Inferior parietal cortex (tissue), 1 donor: ENCODE measurements at regions not wholly inside any gene's neighbourhood (a gene's known extent, or its start where the extent isn't known, plus 50 kb on each side); places are given as distances from the start of the nearest gene placed in this dataset.
A peak's percentile ranks its signal among the peaks of the same experiment; 100 is the strongest.

Experiments
- DNase-seq: peaks from one replicate; pipeline ENCODE4 v3.0.0-alpha.2; 2016; ENCODE audit errors: extremely low spot score

- DNase-seq, result no peak
Measured at GRCh38 chrX:38856670-38857265, 55.5 kb downstream of the MID1IP1 start.

- DNase-seq, result no peak
Measured at GRCh38 chrX:38857736-38858523, 56.7 kb downstream of the MID1IP1 start.

- DNase-seq, result no peak
Measured at GRCh38 chrX:38859602-38860001, 58.3 kb downstream of the MID1IP1 start.

- no peak for DNase-seq
Measured at GRCh38 chrX:38860106-38861013, 59.1 kb downstream of the MID1IP1 start.

DNA sequence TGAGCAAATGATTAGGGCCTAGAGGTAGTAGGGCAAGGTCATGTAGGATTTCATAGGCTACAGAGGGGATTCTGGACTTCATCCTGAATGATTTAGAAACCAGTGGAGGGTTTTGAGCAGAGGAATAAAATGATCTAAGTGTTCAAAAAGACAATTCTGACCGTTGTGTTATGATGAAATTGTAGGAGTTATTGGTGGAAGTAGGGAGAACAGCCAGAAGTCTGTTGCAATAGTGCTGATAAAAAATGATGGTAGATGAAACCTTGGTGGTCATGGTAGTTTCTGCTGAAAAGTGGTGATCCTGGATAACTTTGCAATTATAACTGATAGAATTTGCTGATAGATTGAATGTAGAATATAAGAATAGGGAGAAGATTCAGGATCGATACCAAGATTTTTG is 60.2 kb downstream of the MID1IP1 start:
- DNase-seq, result no peak

- DNase-seq, result no peak
Measured at GRCh38 chrX:38862100-38862499, 60.8 kb downstream of the MID1IP1 start.

DNA sequence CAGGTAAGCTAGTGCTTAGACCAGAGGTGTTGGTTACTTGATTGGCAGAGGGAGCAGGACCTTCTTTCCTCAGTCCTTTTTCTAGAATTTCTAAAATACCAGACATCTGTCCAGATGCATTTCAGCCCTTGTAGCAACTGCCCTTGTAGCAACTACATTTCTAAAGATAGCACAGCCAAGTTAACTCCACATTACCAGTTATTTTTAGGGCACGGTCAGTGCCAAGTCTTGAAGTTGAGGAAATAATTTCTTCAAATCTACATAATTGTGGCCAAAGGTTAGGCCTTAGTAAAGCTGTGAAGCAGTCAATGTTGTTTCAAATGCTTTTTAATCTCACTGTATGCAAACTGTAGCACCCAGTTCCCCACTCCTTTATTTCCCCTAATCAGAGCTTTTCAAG is 62.9 kb downstream of the MID1IP1 start:
- DNase-seq, result no peak

DNA sequence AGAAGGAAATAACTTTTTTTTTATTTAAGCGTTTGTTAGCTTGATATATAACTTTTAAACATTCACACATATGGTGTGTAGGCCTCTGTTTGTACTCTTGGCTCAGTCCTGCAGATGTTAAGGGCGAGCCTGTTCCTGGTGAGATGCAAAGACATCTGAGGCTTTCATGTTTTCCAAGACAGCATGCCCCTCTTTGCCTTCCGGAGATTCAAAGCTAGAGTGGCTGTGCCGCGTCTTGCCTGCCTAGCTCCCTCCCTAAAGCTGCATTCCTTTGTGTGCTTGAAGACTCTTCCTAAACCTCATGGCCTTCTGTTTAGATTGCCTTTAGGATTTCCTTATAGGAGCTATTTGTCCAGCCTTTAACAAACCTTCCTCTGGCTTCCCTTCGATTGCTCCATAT is 67.1 kb downstream of the MID1IP1 start:
- no peak for DNase-seq

DNA sequence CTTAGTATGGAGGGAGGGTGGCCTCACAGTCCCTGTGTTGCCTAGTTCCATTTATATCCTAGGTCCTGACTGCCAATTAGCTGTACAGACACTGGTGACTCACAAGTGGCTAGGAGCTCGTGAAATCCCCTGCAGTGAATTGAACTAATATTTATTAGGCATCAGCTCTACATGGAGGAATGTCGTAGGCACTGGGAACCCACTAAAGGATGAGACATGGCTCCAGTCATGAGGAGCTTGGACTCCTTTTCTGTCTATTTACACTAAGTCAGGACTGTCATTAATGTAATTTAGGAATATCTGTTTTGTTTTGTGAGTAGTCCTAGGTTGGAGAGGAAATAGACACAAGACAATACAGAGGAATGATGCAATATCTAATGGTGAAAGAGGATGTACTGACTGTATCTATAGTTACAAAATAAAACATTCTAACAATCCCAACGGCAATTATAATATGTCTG is 67.7 kb downstream of the MID1IP1 start:
- no peak for DNase-seq

DNA sequence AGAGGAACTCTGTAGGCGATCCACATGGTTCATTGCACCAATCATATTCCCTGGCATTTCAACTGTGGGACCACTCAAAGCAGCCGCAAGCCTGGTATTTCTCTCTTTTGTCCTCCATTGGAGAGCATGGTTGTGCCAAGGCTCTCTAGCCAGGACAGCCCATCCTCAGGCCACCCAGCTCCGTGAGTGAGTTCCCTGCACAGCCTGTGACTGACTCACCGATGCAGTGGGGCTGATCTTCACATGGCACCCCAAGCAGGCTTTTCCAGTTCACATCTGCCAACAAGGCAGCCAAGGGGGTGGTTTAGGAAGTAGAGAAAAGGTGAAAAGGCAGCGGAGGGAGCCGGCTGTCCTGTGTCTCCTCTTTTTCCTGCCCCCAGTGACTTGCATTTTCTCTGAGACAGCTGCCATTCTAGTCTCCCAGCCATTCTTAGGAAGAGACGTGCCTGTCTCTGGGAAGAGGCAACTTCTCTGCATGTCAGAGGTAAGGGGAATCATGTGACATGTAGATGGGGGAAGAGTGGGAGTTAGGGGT is 69.2 kb downstream of the MID1IP1 start:
- DNase-seq, result no peak

DNA sequence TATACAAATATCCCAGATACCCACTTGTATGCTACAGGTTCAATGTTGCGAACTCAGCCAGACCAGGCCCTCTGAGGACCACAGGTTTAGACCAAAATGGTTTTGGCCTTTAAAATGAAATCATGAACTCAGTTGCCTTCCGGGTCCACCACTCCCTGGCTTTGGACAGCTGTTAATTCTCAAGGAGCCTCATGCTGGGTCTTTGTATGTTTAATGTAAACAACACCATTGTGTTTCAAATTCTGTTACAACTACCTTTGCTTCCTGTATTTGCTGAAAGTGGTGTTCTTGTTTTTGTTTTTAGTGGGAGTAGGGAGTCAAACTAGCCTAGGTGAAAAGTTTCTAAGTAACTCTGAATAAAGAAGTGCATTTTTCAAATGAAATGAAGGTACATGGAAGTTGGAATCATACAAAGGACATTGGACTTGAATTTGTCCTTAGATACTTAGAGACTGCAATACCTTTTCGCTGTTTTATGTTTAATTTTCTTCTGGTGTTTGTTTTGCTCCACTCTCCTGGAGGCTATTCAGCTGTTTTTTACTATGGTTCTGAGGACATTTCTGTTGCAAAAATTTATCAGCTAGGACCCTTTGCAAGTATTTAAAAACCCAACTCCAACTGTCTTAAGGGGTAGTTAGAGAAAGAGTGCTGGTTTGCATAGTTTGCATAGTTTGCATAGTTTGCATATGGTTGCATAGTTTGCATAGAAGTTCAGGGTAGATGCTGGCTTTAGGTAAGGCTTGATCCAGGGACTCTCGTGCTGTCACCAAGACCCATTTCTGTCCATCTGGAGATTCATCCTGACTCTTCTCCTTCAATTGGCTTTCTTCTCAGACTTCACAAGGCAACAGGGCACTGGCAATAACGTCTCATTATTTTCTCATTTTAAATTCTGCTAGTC is 70.1 kb downstream of the MID1IP1 start:
- no peak for DNase-seq

DNA sequence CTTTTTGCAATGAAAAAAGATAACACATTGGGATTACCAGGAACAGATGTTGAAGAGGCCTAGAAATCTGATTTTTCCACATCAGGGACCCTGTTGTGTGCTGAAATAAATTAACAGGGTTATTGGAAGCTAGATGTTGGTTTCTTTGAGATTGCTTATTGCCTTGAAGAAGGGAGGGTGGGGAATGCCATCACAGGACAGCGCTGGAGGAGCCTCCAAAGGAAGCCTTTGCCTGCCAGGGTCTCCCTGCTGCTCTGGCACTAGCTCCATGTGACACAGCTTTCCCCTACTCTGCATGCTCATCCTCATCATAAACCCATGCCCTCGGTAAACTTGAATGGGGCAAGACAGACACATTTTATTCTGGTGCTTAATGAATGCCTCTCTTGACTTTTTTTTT is 76.1 kb downstream of the MID1IP1 start:
- DNase-seq, result no peak

GRCh38 chrX:38878641-38879340 is 77.5 kb downstream of the MID1IP1 start:
- DNase-seq, result peak; percentile 12

- no peak for DNase-seq
Measured at GRCh38 chrX:38879631-38880220, 78.5 kb downstream of the MID1IP1 start.

GRCh38 chrX:38880296-38880854 is 79.1 kb downstream of the MID1IP1 start:
- no peak for DNase-seq

DNA sequence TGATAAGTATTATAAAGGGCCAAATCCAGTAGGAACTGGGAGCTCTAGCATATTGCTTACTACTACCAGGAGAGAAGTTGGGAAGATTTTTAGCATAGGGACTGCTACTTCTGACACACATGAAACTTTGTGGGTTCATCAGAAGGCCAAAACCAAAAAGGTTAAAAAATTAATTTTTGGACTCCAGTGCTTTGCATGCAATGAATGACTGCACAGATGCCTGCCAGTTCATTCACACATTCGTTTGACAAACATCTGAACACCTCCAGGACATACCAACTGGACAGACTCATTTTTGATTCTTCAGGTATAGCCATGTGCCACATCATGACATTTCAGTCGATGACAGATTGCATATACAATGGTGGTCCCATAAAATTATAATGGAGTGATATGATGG is 79.8 kb downstream of the MID1IP1 start:
- no peak for DNase-seq

DNA sequence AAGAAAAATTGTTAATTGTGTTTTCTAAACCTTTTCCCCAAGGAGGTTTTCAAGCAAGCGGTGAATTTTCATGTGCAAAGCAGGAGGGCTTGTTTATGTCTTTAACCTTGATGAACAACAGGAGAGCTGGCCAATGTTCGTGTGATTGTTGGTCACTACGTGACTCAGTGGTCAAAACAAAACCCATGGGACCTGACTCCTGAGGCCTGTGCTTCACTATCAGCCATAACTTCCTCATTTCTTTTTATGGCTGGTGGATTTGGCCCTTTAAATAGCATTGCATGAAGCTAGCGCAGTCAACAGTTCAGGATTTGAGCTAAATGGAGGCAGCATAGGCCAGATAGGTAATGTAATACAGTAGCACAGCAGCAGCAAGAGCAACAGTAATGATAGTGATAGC is 80.5 kb downstream of the MID1IP1 start:
- DNase-seq, result no peak

DNA sequence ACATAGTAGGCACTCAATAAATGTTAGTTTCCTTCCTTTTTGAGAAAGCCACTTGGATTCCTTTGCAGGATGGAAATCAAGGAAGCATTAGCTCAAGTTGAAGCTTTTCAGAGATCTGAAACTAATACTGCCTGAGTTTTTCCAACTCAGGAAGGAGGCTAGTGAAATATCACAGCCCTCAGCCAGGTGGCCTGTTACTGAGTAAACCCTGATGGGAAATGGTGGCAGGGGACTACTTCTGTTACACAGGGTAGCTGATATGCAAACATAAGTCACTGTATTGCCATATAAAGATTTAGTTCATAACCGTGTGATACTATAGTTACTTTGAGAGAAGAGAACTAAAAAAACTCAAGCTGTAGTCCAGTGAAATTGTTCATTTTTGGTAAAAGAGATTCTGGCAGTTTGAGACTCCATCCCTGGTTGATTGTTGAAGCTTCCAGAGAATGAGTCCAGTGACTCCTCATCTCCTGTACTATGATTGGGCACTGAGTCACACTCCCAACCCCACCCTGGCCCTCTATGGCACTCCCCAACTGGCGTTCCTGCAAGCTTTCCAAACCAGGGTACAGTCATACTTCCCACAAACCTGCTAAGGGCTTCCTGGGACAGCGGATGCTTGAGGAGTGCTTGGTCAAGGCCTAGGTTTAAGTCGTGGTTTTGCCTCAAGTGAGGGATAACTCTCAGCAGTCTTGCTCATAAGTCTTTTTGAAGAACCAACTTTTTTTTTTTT is 81.8 kb downstream of the MID1IP1 start:
- no peak for DNase-seq

GRCh38 chrX:38886112-38886511 is 84.9 kb downstream of the MID1IP1 start:
- DNase-seq, result no peak
